Fibroblast of lung (primary cell): ENCODE measurements at regions not wholly inside any gene's neighbourhood (a gene's known extent, or its start where the extent isn't known, plus 50 kb on each side); places are given as distances from the start of the nearest gene placed in this dataset.

ENCODE experiments used
- EZH2 ChIP-seq: IDR thresholded peaks from 2 replicates; pipeline ENCODE4 v1.5.1; 2012; ENCODE audit warnings: low read length, control low read depth, mild to moderate bottlenecking; ENCODE audit errors: missing control alignments
- TF ChIP-seq, protein P1 (sequence below), 2 donors: IDR thresholded peaks in 1 of 2; conservative IDR thresholded peaks in 1 of 2; 1 replicate in 1 of 2; 2 replicates in 1 of 2; pipeline ENCODE4 v1.5.1; 2011 to 2012; ENCODE audit warnings: low read length in 2 of 2, control low read depth in 1 of 2, inconsistent platforms in 1 of 2, low read depth in 1 of 2, mild to moderate bottlenecking in 1 of 2

DNA sequence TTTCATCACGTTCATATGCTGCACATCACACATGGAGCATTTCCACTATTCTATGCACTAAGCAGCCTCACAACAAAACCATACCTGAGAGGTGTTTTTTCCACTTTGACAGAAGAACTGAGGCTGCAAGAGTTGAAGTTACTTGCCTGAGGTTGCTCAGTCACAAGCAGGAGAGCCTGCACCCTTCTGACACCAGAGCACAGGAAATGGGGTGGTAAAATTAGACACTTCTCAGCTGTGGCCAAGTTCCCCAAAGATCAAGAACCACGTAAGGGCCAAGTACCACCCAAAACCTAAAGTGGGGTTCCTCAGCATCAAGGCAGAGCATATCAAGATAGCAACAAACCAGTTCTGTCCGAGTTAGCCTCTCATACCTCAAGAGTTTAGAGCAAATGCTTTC is 185.8 kb downstream of the CAPZA3 start:
- TF ChIP-seq EZH2, result no peak
- TF ChIP-seq, protein P1, sequence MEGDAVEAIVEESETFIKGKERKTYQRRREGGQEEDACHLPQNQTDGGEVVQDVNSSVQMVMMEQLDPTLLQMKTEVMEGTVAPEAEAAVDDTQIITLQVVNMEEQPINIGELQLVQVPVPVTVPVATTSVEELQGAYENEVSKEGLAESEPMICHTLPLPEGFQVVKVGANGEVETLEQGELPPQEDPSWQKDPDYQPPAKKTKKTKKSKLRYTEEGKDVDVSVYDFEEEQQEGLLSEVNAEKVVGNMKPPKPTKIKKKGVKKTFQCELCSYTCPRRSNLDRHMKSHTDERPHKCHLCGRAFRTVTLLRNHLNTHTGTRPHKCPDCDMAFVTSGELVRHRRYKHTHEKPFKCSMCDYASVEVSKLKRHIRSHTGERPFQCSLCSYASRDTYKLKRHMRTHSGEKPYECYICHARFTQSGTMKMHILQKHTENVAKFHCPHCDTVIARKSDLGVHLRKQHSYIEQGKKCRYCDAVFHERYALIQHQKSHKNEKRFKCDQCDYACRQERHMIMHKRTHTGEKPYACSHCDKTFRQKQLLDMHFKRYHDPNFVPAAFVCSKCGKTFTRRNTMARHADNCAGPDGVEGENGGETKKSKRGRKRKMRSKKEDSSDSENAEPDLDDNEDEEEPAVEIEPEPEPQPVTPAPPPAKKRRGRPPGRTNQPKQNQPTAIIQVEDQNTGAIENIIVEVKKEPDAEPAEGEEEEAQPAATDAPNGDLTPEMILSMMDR (conservative IDR thresholded peaks at IDR 0.05 in 1 of 2, IDR thresholded peaks at IDR 0.05 in 1 of 2; ENCODE audit: low read depth in 1 of 2, low read length in 2 of 2), result no peak
